IMR-90 (cell line): ENCODE measurements at regions not wholly inside any gene's neighbourhood (a gene's known extent, or its start where the extent isn't known, plus 50 kb on each side); places are given as distances from the start of the nearest gene placed in this dataset.

Experiments used
- ATAC-seq: fragments of 200-7000 bp; cut with Tn5 transposase; 2 replicates; pipeline ENCODE4 v1.9.1; 2020; ENCODE audit warnings: low read depth, mild to moderate bottlenecking, moderate library complexity
- BruUV-seq: library from RNA; stranded (reverse); fragments of 400-500 nt; replicated peaks from 2 replicates; lab custom pipeline; 2021; lab: Mats Ljungman, UMichigan
- CTCF ChIA-PET: fragments of 300-600 bp; formaldehyde crosslinking; extraction: SDS; loops from one replicate; lab custom pipeline; 2021; ENCODE audit warnings: antibody characterized with exemption; lab: Yijun Ruan, JAX
- POLR2A ChIA-PET: fragments of 300-600 bp; sonication (Branson Sonifier 250); formaldehyde crosslinking; loops from one replicate; lab custom pipeline; 2022; ENCODE audit warnings: antibody characterized with exemption; ENCODE audit not compliant: unreplicated experiment; lab: Charles Lee
- DNase-seq: peaks from one replicate; pipeline ENCODE4 v3.0.0; 2013
- H2AFZ ChIP-seq: replicated peaks from 2 replicates; pipeline ENCODE3; 2013; ENCODE audit warnings: low read length, mild to moderate bottlenecking; ENCODE audit not compliant: poor library complexity
- H2AK5ac ChIP-seq: 2 replicates; pipeline ENCODE4 v1.6.1; 2013; ENCODE audit warnings: low read depth, low read length, inconsistent platforms
- H2AK9ac ChIP-seq: replicated peaks from 2 replicates; pipeline ENCODE3; 2013; ENCODE audit warnings: mild to moderate bottlenecking, low read depth, low read length, moderate library complexity; ENCODE audit not compliant: poor library complexity
- H2BK120ac ChIP-seq: 2 replicates; pipeline ENCODE4 v1.6.1; 2013; ENCODE audit warnings: low read depth, low read length, inconsistent platforms
- H2BK15ac ChIP-seq: 3 replicates; pipeline ENCODE4 v1.6.1; 2013; ENCODE audit warnings: low read depth, low read length, inconsistent platforms
- H2BK20ac ChIP-seq: 2 replicates; pipeline ENCODE4 v1.6.1; 2013; ENCODE audit warnings: low read depth, mild to moderate bottlenecking, inconsistent platforms, low read length, moderate library complexity
- H2BK5ac ChIP-seq: 2 replicates; pipeline ENCODE4 v1.6.1; 2013; ENCODE audit warnings: mild to moderate bottlenecking, low read depth, low read length, inconsistent platforms; ENCODE audit not compliant: poor library complexity, severe bottlenecking
- H3K14ac ChIP-seq: replicated peaks from 2 replicates; pipeline ENCODE4 v1.6.1; 2013; ENCODE audit warnings: low read depth, low read length, inconsistent platforms
- H3K18ac ChIP-seq: 2 replicates; pipeline ENCODE4 v1.6.1; 2013; ENCODE audit warnings: low read depth, low read length, control low read depth
- H3K23ac ChIP-seq: 2 replicates; pipeline ENCODE4 v1.6.1; 2013; ENCODE audit warnings: low read depth, low read length, inconsistent platforms
- H3K27ac ChIP-seq: 2 replicates; pipeline ENCODE4 v1.5.1; 2013; ENCODE audit warnings: mild to moderate bottlenecking, control low read depth, low read length; ENCODE audit not compliant: insufficient read depth
- H3K27me3 ChIP-seq: 2 replicates; pipeline ENCODE4 v1.6.1; 2013; ENCODE audit warnings: low read length; ENCODE audit not compliant: control insufficient read depth, insufficient read depth
- H3K36me3 ChIP-seq: 2 replicates; pipeline ENCODE4 v1.6.1; 2013; ENCODE audit warnings: low read length, mixed read lengths; ENCODE audit not compliant: control insufficient read depth, insufficient read depth
- H3K4ac ChIP-seq: 2 replicates; pipeline ENCODE4 v1.6.1; 2013; ENCODE audit warnings: low read depth, low read length, inconsistent platforms
- H3K4me1 ChIP-seq: 2 replicates; pipeline ENCODE4 v1.6.1; 2013; ENCODE audit warnings: low read length, mixed read lengths; ENCODE audit not compliant: control insufficient read depth, insufficient read depth
- H3K4me2 ChIP-seq: 2 replicates; pipeline ENCODE4 v1.6.1; 2013; ENCODE audit warnings: low read depth, mild to moderate bottlenecking, control low read depth, low read length, moderate library complexity
- H3K4me3 ChIP-seq: 2 replicates; pipeline ENCODE4 v1.5.1; 2013; ENCODE audit warnings: low read depth, mild to moderate bottlenecking, control low read depth, low read length, moderate library complexity; ENCODE audit not compliant: insufficient read depth
- H3K56ac ChIP-seq: 2 replicates; pipeline ENCODE4 v1.6.1; 2013; ENCODE audit warnings: low read length, inconsistent platforms; ENCODE audit not compliant: insufficient read depth; ENCODE audit errors: extremely low read depth
- H3K79me1 ChIP-seq, 2 experiments: 2 replicates each; pipeline ENCODE4 v1.6.1; 2013; ENCODE audit warnings: low read length in 2 of 2, inconsistent platforms in 1 of 2, low read depth in 1 of 2
- H3K9ac ChIP-seq: 2 replicates; pipeline ENCODE4 v1.6.1; 2013; ENCODE audit warnings: low read depth, low read length, control low read depth
- H3K9me1 ChIP-seq: 2 replicates; pipeline ENCODE4 v1.6.1; 2013; ENCODE audit warnings: low read length, inconsistent platforms; ENCODE audit not compliant: insufficient read depth
- H3K9me3 ChIP-seq: 2 replicates; pipeline ENCODE4 v1.6.1; 2013; ENCODE audit warnings: low read length; ENCODE audit not compliant: control insufficient read depth, insufficient read depth
- H4K20me1 ChIP-seq: 2 replicates; pipeline ENCODE4 v1.6.1; 2013; ENCODE audit warnings: low read length, inconsistent platforms; ENCODE audit not compliant: insufficient read depth
- H4K5ac ChIP-seq: 2 replicates; pipeline ENCODE4 v1.6.1; 2013; ENCODE audit warnings: mild to moderate bottlenecking, low read depth, low read length, control low read depth
- H4K8ac ChIP-seq, 2 experiments: 2 replicates each; pipeline ENCODE4 v1.6.1; 2013; ENCODE audit warnings: low read depth in 2 of 2, low read length in 2 of 2, control low read depth in 1 of 2, inconsistent platforms in 1 of 2
- H4K91ac ChIP-seq: 2 replicates; pipeline ENCODE4 v1.6.1; 2013; ENCODE audit warnings: low read depth, low read length, inconsistent platforms; ENCODE audit not compliant: insufficient read depth
- BHLHE40 ChIP-seq: fragments of 150-350 bp; IDR thresholded peaks from 2 replicates; pipeline ENCODE4 v1.6.1; 2016; ENCODE audit warnings: mild to moderate bottlenecking, low read depth, low read length
- CEBPB ChIP-seq: IDR thresholded peaks from 2 replicates; pipeline ENCODE4 v1.6.1; 2012; ENCODE audit warnings: low read depth, low read length, improper control_type of control experiment
- CHD1 ChIP-seq: IDR thresholded peaks from 2 replicates; pipeline ENCODE4 v1.6.1; 2012; ENCODE audit warnings: low read depth, low read length, improper control_type of control experiment
- FOS ChIP-seq: fragments of 150-350 bp; IDR thresholded peaks from 2 replicates; pipeline ENCODE4 v1.6.1; 2016; ENCODE audit warnings: low read depth, low read length
- MAZ ChIP-seq: IDR thresholded peaks from 2 replicates; pipeline ENCODE4 v1.6.1; 2012; ENCODE audit warnings: low read depth, mild to moderate bottlenecking, low read length, improper control_type of control experiment, moderate library complexity, borderline replicate concordance
- MXI1 ChIP-seq: IDR thresholded peaks from 2 replicates; pipeline ENCODE4 v1.6.1; 2012; ENCODE audit warnings: low read depth, mild to moderate bottlenecking, low read length, moderate library complexity, borderline replicate concordance
- NFE2L2 ChIP-seq: fragments of 150-350 bp; IDR thresholded peaks from 2 replicates; pipeline ENCODE4 v1.6.1; 2016; ENCODE audit warnings: low read depth, mild to moderate bottlenecking, low read length
- POLR2A ChIP-seq: IDR thresholded peaks from 2 replicates; pipeline ENCODE4 v1.6.1; 2012; ENCODE audit warnings: mild to moderate bottlenecking, low read depth, low read length
- RAD21 ChIP-seq: IDR thresholded peaks from 2 replicates; pipeline ENCODE4 v1.6.1; 2012; ENCODE audit warnings: low read length, improper control_type of control experiment
- RCOR1 ChIP-seq: IDR thresholded peaks from 2 replicates; pipeline ENCODE4 v1.6.1; 2012; ENCODE audit warnings: mild to moderate bottlenecking, low read length, improper control_type of control experiment; ENCODE audit not compliant: insufficient replicate concordance
- RFX5 ChIP-seq: IDR thresholded peaks from 2 replicates; pipeline ENCODE4 v1.8.0; 2012; ENCODE audit warnings: low read depth, mild to moderate bottlenecking, low read length, moderate library complexity
- SMC3 ChIP-seq: fragments of 150-350 bp; IDR thresholded peaks from 2 replicates; pipeline ENCODE4 v1.6.1; 2016; ENCODE audit warnings: low read depth, mild to moderate bottlenecking, antibody characterized with exemption, low read length, moderate library complexity
- WGBS, 2 experiments: methylation state at CpG; one replicate each; pipeline versions ENCODE4 v1.1.5 to v1.1.7; 2013; ENCODE audit warnings: missing lambda C conversion rate in 2 of 2; ENCODE audit not compliant: insufficient read length in 1 of 2; ENCODE audit errors: extremely low coverage in 2 of 2; 5-methylcytosine and 5-hydroxymethylcytosine counted together
- dilution Hi-C: fragments of 300-500 bp; cut with HindIII; formaldehyde crosslinking; loops from one replicate; pipeline ENCODE4 v1.14.3; 2018; ENCODE audit warnings: low sequenced_read_pairs; ENCODE audit not compliant: unreplicated experiment
- in situ Hi-C: fragments of 300-500 bp; cut with MboI; formaldehyde crosslinking; loops from 3 replicates; pipeline ENCODE4 v1.14.3; 2019; ENCODE audit warnings: low sequenced_read_pairs, inconsistent platforms, mixed read lengths
- intact Hi-C: fragments of 100-400 bp; cut with micrococcal nuclease; formaldehyde crosslinking; loops from 2 replicates; pipeline ENCODE4 v1.10.0; 2022
- TF ChIP-seq, protein P1 (sequence below): conservative IDR thresholded peaks from 2 replicates; pipeline ENCODE4 v1.5.1; 2012; ENCODE audit warnings: mild to moderate bottlenecking, low read depth, low read length, improper control_type of control experiment
- TF ChIP-seq, protein P2 (sequence below): fragments of 150-350 bp; IDR thresholded peaks from 2 replicates; pipeline ENCODE4 v1.6.1; 2016; ENCODE audit warnings: low read depth, mild to moderate bottlenecking, low read length, moderate library complexity, borderline replicate concordance
- TF ChIP-seq, protein P3 (sequence below): fragments of 150-350 bp; IDR thresholded peaks from 2 replicates; pipeline ENCODE4 v1.6.1; 2017; ENCODE audit warnings: mild to moderate bottlenecking, antibody characterized with exemption, low read length, low read depth

DNA sequence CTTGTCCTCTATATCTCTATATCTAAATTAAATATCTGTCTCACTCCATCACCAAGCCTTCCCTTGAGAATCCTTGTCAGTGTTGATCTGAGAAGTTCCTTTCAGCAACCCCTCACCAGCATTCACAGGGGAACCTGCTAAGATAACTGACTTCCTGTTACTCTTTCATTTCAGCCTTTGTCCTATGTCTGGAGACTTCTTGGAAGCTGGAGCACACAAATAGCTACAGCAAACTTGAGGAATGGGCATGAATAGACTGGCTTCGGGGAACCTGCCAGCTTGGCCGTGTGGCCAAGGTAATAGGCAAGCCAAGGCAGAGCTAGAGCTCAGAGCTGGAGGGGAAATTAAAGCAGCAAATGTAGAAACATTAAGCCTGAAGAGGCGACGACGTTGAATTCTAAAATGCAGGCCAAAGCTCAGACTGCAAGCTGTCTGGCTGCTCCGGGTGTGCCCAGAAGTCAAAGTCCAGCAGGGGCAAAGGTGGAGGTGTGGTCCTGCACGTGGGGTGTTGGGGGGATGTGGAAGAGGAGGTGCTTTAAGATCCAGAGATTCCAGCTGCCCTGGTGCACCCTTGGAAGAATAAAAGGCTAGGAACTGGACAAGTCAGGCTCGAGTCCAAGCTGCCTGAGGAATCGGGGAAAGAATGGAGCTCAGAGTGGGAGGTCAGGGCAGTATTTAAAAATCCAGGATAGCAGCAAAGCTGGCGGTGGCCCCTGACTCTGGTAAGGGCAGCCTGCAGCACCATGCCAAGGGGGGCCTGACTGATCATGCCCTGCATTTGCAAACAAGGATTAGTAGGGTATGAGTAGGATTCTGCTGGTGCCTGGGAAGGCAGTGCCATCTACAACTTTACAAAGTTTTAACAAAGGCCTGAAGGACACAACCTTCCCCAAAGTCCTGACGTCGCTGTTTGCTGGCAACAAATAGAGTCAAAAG lies 185.0 kb upstream of the SGK1 start:
- no peak overlapping the region for H3K9ac ChIP-seq
- no TSS peak for BruUV-seq
- no peak overlapping the region for H2AK9ac ChIP-seq
- no peaks in the 10 kb centered on the region for H3K9me3 ChIP-seq
- no peaks in the 10 kb centered on the region for H3K27me3 ChIP-seq
- 94% methylated on average over 10 of the region's 12 CpGs; no CpG with 5 or more reads in 1 of the 2 experiments for WGBS, 2 experiments
- in situ Hi-C loops (no loop called here), dilution Hi-C loops (no loop called here), intact Hi-C loops (no loop called here)
- H3K27ac ChIP-seq = no peak overlapping the region
- H2AFZ ChIP-seq = peak overlapping the region; percentile 70
- no peaks in the 10 kb centered on the region for H3K79me1 ChIP-seq
- no peak overlapping the region for H3K23ac ChIP-seq
- H3K18ac ChIP-seq = no peak overlapping the region
- no peaks in the 10 kb centered on the region for H4K20me1 ChIP-seq
- no peak overlapping the region for H4K5ac ChIP-seq
- no peaks in the 10 kb centered on the region for H3K9me1 ChIP-seq
- no peak for DNase-seq
- H3K4me3 ChIP-seq = no peak overlapping the region
- H3K4me1 ChIP-seq = no peaks in the 10 kb centered on the region
- POLR2A ChIA-PET = no interaction called here
- H3K4ac ChIP-seq = no peak overlapping the region
- H3K36me3 ChIP-seq = no peaks in the 10 kb centered on the region
- H3K4me2 ChIP-seq = no peak overlapping the region
- H2BK5ac ChIP-seq = no peak overlapping the region
- H2BK20ac ChIP-seq = no peak overlapping the region
- H4K91ac ChIP-seq = no peak overlapping the region
- CTCF ChIA-PET = no interaction called here
- ATAC-seq = no peak
- no peak overlapping the region for H4K8ac ChIP-seq
- no peak overlapping the region for H3K56ac ChIP-seq
- no peak overlapping the region for H3K14ac ChIP-seq
- H2BK120ac ChIP-seq = no peak overlapping the region
- H2BK15ac ChIP-seq = no peak overlapping the region
- H2AK5ac ChIP-seq = no peak overlapping the region
- TF ChIP-seq MAZ (no peak), POLR2A (no peak), CEBPB (no peak), CHD1 (no peak), MXI1 (no peak), BHLHE40 (no peak), RCOR1 (no peak), RAD21 (no peak), NFE2L2 (no peak), SMC3 (no peak), FOS (no peak), RFX5 (no peak)
- TF ChIP-seq, protein P1, sequence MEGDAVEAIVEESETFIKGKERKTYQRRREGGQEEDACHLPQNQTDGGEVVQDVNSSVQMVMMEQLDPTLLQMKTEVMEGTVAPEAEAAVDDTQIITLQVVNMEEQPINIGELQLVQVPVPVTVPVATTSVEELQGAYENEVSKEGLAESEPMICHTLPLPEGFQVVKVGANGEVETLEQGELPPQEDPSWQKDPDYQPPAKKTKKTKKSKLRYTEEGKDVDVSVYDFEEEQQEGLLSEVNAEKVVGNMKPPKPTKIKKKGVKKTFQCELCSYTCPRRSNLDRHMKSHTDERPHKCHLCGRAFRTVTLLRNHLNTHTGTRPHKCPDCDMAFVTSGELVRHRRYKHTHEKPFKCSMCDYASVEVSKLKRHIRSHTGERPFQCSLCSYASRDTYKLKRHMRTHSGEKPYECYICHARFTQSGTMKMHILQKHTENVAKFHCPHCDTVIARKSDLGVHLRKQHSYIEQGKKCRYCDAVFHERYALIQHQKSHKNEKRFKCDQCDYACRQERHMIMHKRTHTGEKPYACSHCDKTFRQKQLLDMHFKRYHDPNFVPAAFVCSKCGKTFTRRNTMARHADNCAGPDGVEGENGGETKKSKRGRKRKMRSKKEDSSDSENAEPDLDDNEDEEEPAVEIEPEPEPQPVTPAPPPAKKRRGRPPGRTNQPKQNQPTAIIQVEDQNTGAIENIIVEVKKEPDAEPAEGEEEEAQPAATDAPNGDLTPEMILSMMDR = no peak
- TF ChIP-seq, protein P2, sequence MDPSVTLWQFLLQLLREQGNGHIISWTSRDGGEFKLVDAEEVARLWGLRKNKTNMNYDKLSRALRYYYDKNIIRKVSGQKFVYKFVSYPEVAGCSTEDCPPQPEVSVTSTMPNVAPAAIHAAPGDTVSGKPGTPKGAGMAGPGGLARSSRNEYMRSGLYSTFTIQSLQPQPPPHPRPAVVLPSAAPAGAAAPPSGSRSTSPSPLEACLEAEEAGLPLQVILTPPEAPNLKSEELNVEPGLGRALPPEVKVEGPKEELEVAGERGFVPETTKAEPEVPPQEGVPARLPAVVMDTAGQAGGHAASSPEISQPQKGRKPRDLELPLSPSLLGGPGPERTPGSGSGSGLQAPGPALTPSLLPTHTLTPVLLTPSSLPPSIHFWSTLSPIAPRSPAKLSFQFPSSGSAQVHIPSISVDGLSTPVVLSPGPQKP = no peak
- TF ChIP-seq, protein P3, sequence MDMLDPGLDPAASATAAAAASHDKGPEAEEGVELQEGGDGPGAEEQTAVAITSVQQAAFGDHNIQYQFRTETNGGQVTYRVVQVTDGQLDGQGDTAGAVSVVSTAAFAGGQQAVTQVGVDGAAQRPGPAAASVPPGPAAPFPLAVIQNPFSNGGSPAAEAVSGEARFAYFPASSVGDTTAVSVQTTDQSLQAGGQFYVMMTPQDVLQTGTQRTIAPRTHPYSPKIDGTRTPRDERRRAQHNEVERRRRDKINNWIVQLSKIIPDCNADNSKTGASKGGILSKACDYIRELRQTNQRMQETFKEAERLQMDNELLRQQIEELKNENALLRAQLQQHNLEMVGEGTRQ = no peak
